Left renal pelvis (tissue), 4 donors: ENCODE measurements at regions not wholly inside any gene's neighbourhood (a gene's known extent, or its start where the extent isn't known, plus 50 kb on each side); places are given as distances from the start of the nearest gene placed in this dataset.
A peak's percentile ranks its signal among the peaks of the same experiment; 100 is the strongest.
"Not testable (repeated sequence)": the region's sequence is repeated elsewhere in the genome, so short reads cannot be mapped to it uniquely, and the experiment has no call there.

Experiments
- DNase-seq, 4 donors: peaks; one replicate each; pipeline ENCODE4 v3.0.0-alpha.2; 2013; ENCODE audit warnings: low read depth in 4 of 4, low spot score in 3 of 4

- DNase-seq = no peak
These were observed 191.5 kb downstream of the OTUD1 start for GRCh38 chr10:23630376-23630775.

GRCh38 chr10:23630885-23631284, 192.0 kb downstream of the OTUD1 start:
- no peak for DNase-seq

DNA sequence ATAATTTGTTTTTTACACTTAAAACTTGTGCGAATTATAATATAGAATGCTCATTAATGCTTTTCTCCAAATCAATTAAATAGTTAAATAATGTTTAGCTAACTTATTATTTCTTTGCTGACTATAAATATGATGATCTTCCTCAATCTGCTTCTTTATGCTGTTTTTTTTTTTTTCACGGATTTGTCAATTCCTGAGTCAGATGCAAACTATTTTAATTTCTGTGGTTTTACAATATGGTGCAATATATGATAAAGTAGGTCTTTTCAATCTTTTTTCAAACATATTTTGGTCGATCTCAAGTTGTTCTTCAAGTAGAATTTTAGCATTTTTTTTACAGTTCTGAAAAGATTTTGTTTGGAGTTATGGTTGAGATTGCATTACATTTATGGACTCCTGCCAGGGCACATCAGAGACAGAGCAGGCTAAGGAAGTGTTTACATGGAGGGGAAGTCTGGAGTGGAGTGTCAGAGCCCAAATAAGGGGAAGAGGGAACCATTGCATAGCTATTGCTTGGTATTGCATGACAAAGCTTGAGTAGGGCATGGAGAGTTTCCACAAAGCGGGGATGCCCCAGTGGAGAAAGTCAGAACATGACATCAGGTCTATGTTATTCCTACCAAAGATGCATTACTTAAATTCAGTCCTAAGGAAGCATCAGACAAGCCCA, 204.4 kb downstream of the OTUD1 start:
- DNase-seq = no peak

DNA sequence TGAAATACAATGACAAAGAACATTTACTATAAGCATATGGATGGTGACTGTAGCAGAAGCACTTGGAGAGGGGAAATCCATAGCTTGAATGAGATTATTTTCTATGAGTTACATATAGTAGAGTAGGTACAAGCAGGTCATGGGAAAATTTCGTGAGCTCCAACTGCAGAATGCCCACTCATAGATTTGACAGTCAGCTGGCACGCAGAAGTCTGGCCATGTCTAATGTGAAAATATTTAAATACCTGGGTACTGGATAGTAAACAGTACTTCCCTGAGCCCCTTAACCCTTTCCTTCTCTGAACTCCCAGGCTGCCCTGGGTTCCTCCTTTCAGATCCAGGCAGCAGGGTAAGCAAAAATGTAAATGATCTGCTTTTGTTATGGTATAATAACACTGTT, 209.7 kb downstream of the OTUD1 start:
- no peak for DNase-seq

GRCh38 chr10:23656735-23657134, 217.9 kb downstream of the OTUD1 start:
- DNase-seq = peak in 2 of 4 donors; percentile 2 to 6

- DNase-seq = no peak
These were observed 218.8 kb downstream of the OTUD1 start for GRCh38 chr10:23657677-23658076.

DNA sequence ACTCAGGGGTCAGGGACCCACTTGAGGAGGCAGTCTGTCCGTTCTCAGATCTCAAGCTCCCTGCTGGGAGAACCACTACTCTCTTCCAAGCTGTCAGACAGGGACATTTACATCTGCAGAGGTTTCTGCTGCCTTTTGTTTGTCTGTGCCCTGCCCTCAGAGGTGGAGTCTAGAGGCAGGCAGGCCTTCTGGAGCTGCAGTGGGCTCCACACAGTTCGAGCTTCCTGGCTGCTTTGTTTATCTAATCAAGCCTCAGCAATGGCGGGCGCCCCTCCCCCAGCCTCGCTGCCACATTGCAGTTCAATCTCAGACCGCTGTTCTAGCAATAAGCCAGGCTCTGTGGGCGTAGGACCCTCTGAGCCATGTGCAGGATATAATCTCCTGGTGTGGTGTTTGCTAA, 233.0 kb downstream of the OTUD1 start:
- not testable (repeated sequence) for DNase-seq

- no peak for DNase-seq
These were observed 236.7 kb downstream of the OTUD1 start for GRCh38 chr10:23675585-23675984.

DNA sequence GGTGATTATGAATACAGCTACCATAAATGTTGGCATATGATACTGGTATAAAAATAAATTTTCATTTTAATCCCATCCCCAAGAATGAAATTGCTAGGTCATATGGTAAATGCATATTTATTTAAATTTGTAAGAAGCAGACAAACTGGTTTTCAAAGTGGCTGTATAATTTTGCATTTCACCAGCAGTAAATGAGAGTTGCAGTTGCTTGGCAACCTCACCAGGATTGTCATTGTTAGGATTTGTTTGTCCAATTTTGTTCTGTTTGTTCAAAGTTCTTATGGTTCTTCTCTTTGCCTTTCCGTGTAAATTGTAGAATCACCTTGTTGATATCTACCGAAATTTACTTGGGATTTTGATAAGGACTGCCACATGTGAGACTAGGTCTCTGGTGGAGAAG, 237.4 kb downstream of the OTUD1 start:
- DNase-seq = no peak

DNA sequence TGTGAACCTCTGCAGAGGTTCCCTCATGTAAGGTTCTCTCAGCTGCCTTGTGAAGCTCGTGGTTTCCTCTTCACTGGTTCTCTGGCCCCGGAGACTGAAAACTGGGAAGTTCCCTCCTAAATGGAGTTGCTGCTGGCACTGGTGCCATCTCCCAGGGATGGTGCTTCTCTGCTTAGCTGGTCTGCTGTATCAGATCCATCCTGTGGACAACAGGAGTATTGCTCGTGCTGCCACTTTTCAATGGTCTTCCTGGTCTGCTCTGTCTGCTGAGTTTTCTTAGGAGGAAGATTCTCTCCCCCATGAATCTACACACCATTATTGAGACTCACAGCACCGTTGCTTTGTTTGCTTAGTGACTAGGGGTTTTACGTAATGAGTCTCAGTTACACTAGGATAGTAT, 247.8 kb downstream of the OTUD1 start:
- no peak for DNase-seq

GRCh38 chr10:23692736-23693135, 253.9 kb downstream of the OTUD1 start:
- no peak for DNase-seq

GRCh38 chr10:23693501-23693901, 254.6 kb downstream of the OTUD1 start:
- peak in 1 of 4 donors; percentile 10 for DNase-seq

DNA sequence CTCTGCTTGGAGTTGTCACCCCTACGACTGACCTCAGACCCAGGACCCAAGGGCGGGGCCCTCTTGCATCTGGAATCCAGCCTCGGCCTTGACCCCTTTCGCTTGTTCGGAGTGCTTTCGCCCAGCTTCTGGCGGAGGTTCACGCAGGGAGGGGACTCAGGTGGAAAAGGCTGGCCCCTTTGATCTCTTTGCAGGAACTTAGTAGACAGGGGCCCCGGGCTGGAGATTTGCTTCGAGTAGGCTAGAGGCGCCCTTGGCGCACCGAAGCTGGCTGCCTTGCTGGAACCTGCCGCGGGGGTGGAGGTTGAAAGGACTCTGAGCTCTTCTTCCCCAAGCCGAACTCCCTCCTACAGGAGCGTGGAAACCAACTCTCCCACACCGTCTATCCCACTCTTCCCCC, 255.1 kb downstream of the OTUD1 start:
- no peak for DNase-seq

GRCh38 chr10:23694446-23694920, 255.6 kb downstream of the OTUD1 start:
- peak; percentile 53 to 75 (median 62) for DNase-seq

DNA sequence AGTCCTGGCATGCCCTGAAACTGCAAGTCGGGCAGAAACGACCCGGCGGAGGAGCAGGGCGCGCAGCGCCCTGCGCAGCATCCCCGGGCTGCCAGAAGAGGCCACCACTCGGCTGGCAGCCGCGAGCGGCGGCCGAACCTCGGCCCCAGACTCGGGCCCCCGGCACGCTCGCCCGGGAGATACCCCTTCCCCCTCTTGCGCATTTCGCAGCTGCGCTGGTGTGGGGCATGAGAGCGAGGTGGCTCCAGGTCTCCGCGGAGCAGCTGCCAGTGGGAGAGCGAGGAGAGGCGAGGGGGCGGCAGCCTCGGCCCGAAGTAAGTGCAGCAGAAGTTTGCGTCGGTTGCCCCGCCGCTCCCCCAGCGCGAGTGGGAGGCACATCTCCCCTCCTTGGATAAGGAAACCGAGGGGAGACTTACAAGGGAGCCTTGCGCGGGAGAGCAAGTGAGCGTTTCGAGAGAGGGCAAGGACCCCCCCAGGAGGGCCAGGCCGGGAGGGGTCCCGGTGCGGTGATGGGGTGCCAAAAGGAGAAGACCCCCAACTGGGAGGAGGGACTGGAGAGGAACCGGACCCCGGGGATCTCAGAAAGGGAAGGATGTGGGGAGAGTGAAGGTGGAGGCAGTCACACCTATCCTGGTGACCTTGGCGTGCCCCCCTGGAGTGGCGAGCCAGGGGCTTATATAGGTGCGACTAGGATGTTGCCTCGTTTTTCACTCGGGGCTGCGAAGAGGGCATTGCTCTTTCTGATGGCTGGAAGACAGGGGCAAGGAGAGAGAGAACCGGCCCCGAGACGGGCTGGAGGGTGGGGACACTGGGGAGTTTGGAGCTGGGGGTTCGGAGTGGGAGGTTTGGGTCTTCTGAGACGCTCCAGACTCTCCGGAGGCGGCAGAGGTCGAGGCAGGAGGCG, 256.3 kb downstream of the OTUD1 start:
- peak in 1 of 4 donors; percentile 41 for DNase-seq

DNA sequence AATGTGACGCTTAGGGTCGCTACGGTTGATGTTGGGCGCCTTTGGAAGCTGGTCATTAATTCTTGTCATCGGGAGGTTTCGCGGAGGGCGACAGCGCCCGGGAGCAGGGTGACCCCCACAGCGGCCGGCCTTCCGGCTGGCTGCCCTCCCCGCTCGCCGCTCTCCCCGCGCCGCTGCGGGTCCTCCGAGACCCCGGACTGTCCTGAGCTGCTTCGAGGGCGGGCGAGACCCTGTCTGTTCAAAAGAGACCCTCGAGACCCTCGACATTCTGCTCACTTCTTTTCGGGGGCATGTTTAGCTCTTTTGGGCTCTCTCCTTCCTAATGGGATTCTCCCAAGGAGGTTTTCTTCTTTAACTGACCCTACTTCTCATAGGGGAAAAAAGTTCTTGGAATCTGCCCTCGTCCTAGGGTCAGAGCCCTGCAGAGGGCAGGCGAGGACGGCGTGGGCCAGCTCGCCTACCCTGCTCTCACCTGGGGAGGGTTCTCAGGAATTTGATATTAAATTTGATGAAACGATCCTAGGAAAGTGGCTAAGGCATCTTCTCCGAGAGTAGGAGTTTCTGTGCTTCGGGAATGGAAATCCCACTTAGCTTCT, 257.0 kb downstream of the OTUD1 start:
- no peak for DNase-seq

DNA sequence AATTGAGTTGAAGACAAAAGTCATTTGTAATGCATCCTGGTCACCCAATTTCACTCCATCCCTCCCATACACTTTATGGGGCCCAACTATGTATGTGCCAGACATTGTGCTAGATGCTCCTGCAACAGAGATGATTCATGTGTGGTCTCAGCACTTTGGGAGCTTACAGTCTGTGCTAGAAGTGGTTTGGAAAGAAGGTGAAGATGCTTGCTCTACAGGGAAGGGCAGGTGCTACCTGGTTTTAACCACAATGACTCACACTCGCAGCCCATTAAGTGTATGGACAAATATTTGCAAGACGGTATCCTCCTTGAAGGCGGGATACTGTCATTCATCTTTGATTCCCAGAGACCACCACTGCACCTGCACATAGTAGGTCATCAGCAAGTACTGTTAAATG, 257.6 kb downstream of the OTUD1 start:
- DNase-seq = no peak

- DNase-seq = no peak
These were observed 264.1 kb downstream of the OTUD1 start for GRCh38 chr10:23702977-23703414.

DNA sequence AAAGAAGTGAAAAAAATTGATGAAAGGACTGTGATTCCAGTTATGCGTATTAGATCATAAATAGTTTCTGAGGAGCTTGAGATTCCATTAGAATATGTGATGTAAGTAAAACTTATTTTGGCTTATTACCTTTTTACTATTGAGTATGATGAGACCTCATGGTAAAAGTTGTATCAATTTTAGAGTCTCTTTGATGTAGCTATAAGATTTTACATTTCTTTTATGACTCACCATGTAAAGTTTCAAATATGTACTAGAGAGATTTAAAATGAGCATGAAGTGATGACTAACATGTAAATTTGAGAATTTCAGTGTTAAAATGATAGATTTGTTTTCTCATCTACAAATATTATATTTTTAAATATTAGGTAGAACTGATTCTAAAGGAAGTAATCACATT, 276.5 kb downstream of the OTUD1 start:
- DNase-seq = no peak

DNA sequence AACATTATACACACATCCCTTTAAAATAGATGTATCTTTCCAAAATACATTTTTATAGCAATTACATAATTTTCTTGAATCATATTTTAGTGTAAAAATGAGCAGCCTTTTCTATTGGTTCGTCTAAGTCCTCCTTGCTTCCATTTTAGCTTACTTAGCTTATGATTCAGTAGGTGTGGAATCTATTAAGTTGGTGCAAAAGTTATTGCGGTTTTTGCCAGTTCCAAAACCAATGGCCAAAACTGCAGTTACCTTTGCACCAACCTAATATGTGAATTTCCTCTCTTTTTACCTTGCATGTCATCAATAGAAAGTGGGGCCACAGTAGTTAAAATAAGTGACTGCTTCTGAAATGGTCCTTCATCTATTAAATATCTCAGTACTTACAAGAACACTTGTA, 279.0 kb downstream of the OTUD1 start:
- no peak for DNase-seq

DNA sequence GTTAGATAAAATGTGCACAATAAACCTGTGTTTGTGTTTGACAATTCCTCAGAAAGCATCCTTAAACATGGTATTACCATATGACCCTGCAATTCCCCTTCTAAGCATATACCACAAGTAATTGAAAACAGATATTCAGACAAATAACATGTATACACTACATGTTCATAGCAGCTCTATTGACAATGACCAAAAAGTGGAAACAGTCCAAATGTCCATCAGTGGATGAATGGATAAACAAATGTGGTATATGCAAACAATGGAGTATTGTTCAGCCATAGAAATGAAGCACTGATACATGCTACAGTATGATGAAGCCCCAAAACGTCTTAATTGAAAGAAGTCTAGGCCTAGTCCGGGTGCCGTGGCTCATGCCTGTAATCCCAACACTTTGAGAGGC, 280.1 kb downstream of the OTUD1 start:
- DNase-seq = no peak
